Hepatocyte (in vitro differentiated cells): ENCODE measurements at regions not wholly inside any gene's neighbourhood (a gene's known extent, or its start where the extent isn't known, plus 50 kb on each side); places are given as distances from the start of the nearest gene placed in this dataset.

ENCODE experiments used
- EZH2 ChIP-seq: fragments of 200-600 bp; sonication (generic); IDR thresholded peaks from 2 replicates; pipeline ENCODE4 v1.6.1; 2016; ENCODE audit warnings: antibody characterized with exemption, mild to moderate bottlenecking, borderline replicate concordance
- TF ChIP-seq, protein P1 (sequence below): fragments of 200-600 bp; sonication (generic); IDR thresholded peaks from 2 replicates; pipeline ENCODE4 v1.5.1; 2016; ENCODE audit warnings: antibody characterized with exemption, mild to moderate bottlenecking; ENCODE audit not compliant: poor library complexity

DNA sequence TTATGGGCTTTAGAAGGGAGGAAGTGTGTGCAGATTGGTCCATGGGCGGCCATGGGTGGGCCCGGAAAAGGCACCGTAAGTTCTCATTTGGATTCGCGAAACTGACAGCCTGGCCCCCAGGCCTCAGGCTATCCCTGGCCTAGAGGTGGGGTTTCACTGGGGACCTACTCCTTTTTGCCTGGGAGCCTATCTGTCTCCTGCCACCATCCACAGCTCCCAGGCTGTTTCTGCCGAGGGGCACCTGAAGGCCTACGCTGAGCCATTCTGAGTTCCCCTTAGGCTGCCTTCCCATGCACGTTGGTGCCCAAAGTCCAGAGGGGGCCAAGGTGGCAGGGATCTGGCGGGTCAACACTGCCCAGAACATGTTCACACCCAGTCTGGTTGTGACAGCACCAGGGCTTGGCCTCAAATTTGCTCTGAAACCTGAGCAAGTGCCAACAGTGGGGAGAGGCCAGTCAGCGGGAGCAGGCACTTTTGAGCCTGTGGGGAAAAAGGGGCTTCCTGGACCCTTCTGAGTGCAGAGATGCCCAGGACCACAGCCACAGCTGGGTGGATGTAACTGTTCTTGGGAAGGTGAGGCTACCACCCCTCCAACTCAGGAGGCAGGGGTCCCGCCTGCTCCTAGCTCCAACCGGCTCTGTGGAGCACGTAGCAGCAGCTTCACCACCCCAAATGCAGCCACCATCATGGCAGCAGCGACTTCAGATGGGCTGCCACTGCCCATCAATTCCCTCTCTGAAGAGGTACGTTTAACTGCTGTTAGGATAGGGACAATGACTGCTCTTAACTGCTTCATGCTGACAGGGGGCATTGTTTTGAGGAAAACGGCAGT, 73.6 kb upstream of the ZNF804A start:
- TF ChIP-seq, protein P1, sequence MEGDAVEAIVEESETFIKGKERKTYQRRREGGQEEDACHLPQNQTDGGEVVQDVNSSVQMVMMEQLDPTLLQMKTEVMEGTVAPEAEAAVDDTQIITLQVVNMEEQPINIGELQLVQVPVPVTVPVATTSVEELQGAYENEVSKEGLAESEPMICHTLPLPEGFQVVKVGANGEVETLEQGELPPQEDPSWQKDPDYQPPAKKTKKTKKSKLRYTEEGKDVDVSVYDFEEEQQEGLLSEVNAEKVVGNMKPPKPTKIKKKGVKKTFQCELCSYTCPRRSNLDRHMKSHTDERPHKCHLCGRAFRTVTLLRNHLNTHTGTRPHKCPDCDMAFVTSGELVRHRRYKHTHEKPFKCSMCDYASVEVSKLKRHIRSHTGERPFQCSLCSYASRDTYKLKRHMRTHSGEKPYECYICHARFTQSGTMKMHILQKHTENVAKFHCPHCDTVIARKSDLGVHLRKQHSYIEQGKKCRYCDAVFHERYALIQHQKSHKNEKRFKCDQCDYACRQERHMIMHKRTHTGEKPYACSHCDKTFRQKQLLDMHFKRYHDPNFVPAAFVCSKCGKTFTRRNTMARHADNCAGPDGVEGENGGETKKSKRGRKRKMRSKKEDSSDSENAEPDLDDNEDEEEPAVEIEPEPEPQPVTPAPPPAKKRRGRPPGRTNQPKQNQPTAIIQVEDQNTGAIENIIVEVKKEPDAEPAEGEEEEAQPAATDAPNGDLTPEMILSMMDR: no peak
- TF ChIP-seq EZH2: no peak
